Adrenal gland (tissue), 5 donors: ENCODE measurements at regions not wholly inside any gene's neighbourhood (a gene's known extent, or its start where the extent isn't known, plus 50 kb on each side); places are given as distances from the start of the nearest gene placed in this dataset.

ENCODE experiments used
- CTCF ChIP-seq, 6 experiments: fragments of 450-650 bp in 4 of 6; fragments of 200-600 bp in 2 of 6; sonication (generic) in 1 of 6; IDR thresholded peaks; 1 replicate in 5 of 6; 2 replicates in 1 of 6; pipeline versions ENCODE4 v1.5.1 to v1.8.0; 2016 to 2021; ENCODE audit warnings: antibody characterized with exemption in 6 of 6, mild to moderate bottlenecking in 2 of 6, moderate library complexity in 1 of 6
- POLR2A ChIP-seq, 2 donors: fragments of 450-650 bp; IDR thresholded peaks; one replicate each; pipeline ENCODE4 v1.6.1; 2017; ENCODE audit warnings: antibody characterized with exemption in 2 of 2, mild to moderate bottlenecking in 2 of 2, moderate library complexity in 1 of 2
- donor health status: DM: no; HTN: no; CAD: no.

- TF ChIP-seq CTCF (IDR thresholded peaks at IDR 0.05), result no peak
- no peak for TF ChIP-seq POLR2A (IDR thresholded peaks at IDR 0.05)
Observed at GRCh38 chr1:208772891-208773290, 528.7 kb upstream of the PLXNA2 start.
